SK-N-SH (cell line): ENCODE measurements at regions not wholly inside any gene's neighbourhood (a gene's known extent, or its start where the extent isn't known, plus 50 kb on each side); places are given as distances from the start of the nearest gene placed in this dataset.

Experiments used
- CTCF ChIA-PET: fragments of 300-600, 350-600 bp; formaldehyde crosslinking; extraction: SDS; loops from one replicate; lab custom pipeline; 2021; lab: Yijun Ruan, JAX
- POLR2A ChIA-PET: fragments of 350-600 bp; sonication (Branson Sonifier 250); formaldehyde crosslinking; extraction: SDS; loops from one replicate; lab custom pipeline; 2020; ENCODE audit warnings: antibody characterized with exemption, inconsistent platforms; lab: Yijun Ruan, JAX
- DNase-seq: peaks from one replicate; pipeline ENCODE4 v3.0.0; 2012
- H2AFZ ChIP-seq: fragments of 200-600 bp; sonication (generic); 2 replicates; pipeline ENCODE4 v1.8.1; 2016; ENCODE audit warnings: antibody characterized with exemption, mild to moderate bottlenecking, low read depth
- H3F3A ChIP-seq: fragments of 200-600 bp; sonication (generic); replicated peaks from 2 replicates; pipeline ENCODE3; 2016; ENCODE audit warnings: antibody characterized with exemption, mild to moderate bottlenecking; ENCODE audit not compliant: insufficient read depth
- H3K27ac ChIP-seq, 2 experiments: fragments of 200-500 bp in 1 of 2; fragments of 200-600 bp in 1 of 2; sonication (Bioruptor generic) in 1 of 2; sonication (generic), shearing (Covaris generic) in 1 of 2; 2 replicates each; pipeline versions ENCODE4 v1.5.1 to v1.6.1; 2014 to 2016; ENCODE audit warnings: low read depth in 2 of 2, inconsistent platforms in 1 of 2, low read length in 1 of 2, mild to moderate bottlenecking in 1 of 2, mixed read lengths in 1 of 2
- H3K27me3 ChIP-seq: fragments of 200-600 bp; sonication (generic), shearing (Covaris generic); 2 replicates; pipeline ENCODE4 v1.6.1; 2016; ENCODE audit warnings: mixed run types; ENCODE audit not compliant: insufficient read depth
- H3K36me3 ChIP-seq, 2 experiments: fragments of 200-500 bp in 1 of 2; fragments of 200-600 bp in 1 of 2; sonication (Bioruptor generic) in 1 of 2; sonication (generic) in 1 of 2; replicated peaks in 1 of 2; 2 replicates each; pipeline versions ENCODE3 to v1.5.1; 2014 to 2016; ENCODE audit warnings: low read length in 1 of 2, mild to moderate bottlenecking in 1 of 2; ENCODE audit not compliant: insufficient read depth in 2 of 2, control insufficient read depth in 1 of 2
- H3K4me1 ChIP-seq, 2 experiments: fragments of 200-500 bp in 1 of 2; fragments of 200-600 bp in 1 of 2; sonication (Bioruptor generic) in 1 of 2; sonication (generic), shearing (Covaris generic) in 1 of 2; 2 replicates each; pipeline versions ENCODE4 v1.5.1 to v1.6.1; 2014 to 2016; ENCODE audit warnings: low read depth in 1 of 2, low read length in 1 of 2, mixed run types in 1 of 2; ENCODE audit not compliant: insufficient read depth in 2 of 2, control insufficient read depth in 1 of 2
- H3K4me2 ChIP-seq: fragments of 200-600 bp; sonication (generic), shearing (Covaris generic); 2 replicates; pipeline ENCODE4 v1.6.1; 2017; ENCODE audit warnings: mixed run types
- H3K4me3 ChIP-seq, 2 experiments: fragments of 200-500 bp in 1 of 2; fragments of 200-600 bp in 1 of 2; sonication (Bioruptor generic) in 1 of 2; sonication (generic), shearing (Covaris generic) in 1 of 2; 2 replicates each; pipeline versions ENCODE4 v1.5.1 to v1.8.1; 2014 to 2016; ENCODE audit warnings: low read depth in 2 of 2, inconsistent platforms in 1 of 2, low read length in 1 of 2, mild to moderate bottlenecking in 1 of 2, mixed read lengths in 1 of 2, moderate library complexity in 1 of 2
- H3K79me2 ChIP-seq: fragments of 200-600 bp; sonication (generic); 2 replicates; pipeline ENCODE4 v1.8.1; 2017; ENCODE audit warnings: mild to moderate bottlenecking; ENCODE audit not compliant: insufficient read depth
- H3K9ac ChIP-seq: fragments of 200-600 bp; sonication (generic); 2 replicates; pipeline ENCODE4 v1.6.1; 2017; ENCODE audit warnings: mixed run types
- H3K9me2 ChIP-seq: fragments of 200-600 bp; sonication (generic); 2 replicates; pipeline ENCODE4 v1.6.1; 2017; ENCODE audit warnings: mixed run types
- H3K9me3 ChIP-seq: fragments of 200-600 bp; sonication (generic); 2 replicates; pipeline ENCODE4 v1.6.1; 2017; ENCODE audit warnings: mixed run types, mild to moderate bottlenecking, moderate library complexity
- H4K20me1 ChIP-seq: fragments of 200-600 bp; sonication (generic); 2 replicates; pipeline ENCODE4 v1.6.1; 2017; ENCODE audit warnings: mild to moderate bottlenecking, mixed run types; ENCODE audit not compliant: insufficient read depth
- CHD2 ChIP-seq: fragments of 150-350 bp; IDR thresholded peaks from 2 replicates; pipeline ENCODE4 v1.6.1; 2018; ENCODE audit warnings: low read length; ENCODE audit not compliant: partially characterized antibody
- EP300 ChIP-seq, 2 experiments: IDR thresholded peaks; 2 replicates each; pipeline versions ENCODE4 v1.4.0 to v1.6.1; 2012; ENCODE audit warnings: borderline replicate concordance in 1 of 2, low read depth in 1 of 2, low read length in 1 of 2
- FOSL2 ChIP-seq: IDR thresholded peaks from 2 replicates; pipeline ENCODE4 v1.4.0; 2012; ENCODE audit warnings: low read depth, mild to moderate bottlenecking, moderate library complexity, borderline replicate concordance
- FOXJ3 ChIP-seq: sonication (generic); formaldehyde crosslinking; IDR thresholded peaks from 2 replicates; pipeline ENCODE4 v1.5.1; 2020; ENCODE audit warnings: mild to moderate bottlenecking, missing genetic modification reagents
- GATA2 ChIP-seq: sonication (generic); formaldehyde crosslinking; IDR thresholded peaks from 2 replicates; pipeline ENCODE4 v1.5.0; 2020; ENCODE audit warnings: mild to moderate bottlenecking, missing genetic modification reagents
- IRF3 ChIP-seq: fragments of 150-350 bp; IDR thresholded peaks from 2 replicates; pipeline ENCODE4 v1.6.1; 2016; ENCODE audit warnings: mild to moderate bottlenecking, low read depth, low read length
- MAX ChIP-seq: IDR thresholded peaks from 2 replicates; pipeline ENCODE4 v1.4.0; 2012; ENCODE audit warnings: low read depth
- NRF1 ChIP-seq: IDR thresholded peaks from 2 replicates; pipeline ENCODE4 v1.6.1; 2012; ENCODE audit warnings: low read depth, mild to moderate bottlenecking, low read length
- PBX3 ChIP-seq: IDR thresholded peaks from 2 replicates; pipeline ENCODE4; 2012
- RAD21 ChIP-seq: IDR thresholded peaks from 2 replicates; pipeline ENCODE4 v1.6.1; 2012; ENCODE audit warnings: mild to moderate bottlenecking, low read length
- RCOR1 ChIP-seq: fragments of 150-350 bp; IDR thresholded peaks from 2 replicates; pipeline ENCODE4 v1.6.1; 2017; ENCODE audit warnings: antibody characterized with exemption, low read length
- RXRA ChIP-seq: IDR thresholded peaks from 2 replicates; pipeline ENCODE4 v1.4.0; 2012; ENCODE audit warnings: low read depth, mild to moderate bottlenecking, borderline replicate concordance
- SMC3 ChIP-seq: IDR thresholded peaks from 2 replicates; pipeline ENCODE4 v1.6.1; 2012; ENCODE audit warnings: low read depth, low read length, improper control_type of control experiment
- TEAD4 ChIP-seq: IDR thresholded peaks from 2 replicates; pipeline ENCODE4 v1.4.0; 2012; ENCODE audit warnings: mild to moderate bottlenecking, borderline replicate concordance; ENCODE audit not compliant: insufficient read depth
- YY1 ChIP-seq: IDR thresholded peaks from 2 replicates; pipeline ENCODE4 v1.4.0; 2012; ENCODE audit warnings: low read depth, mild to moderate bottlenecking
- WGBS: methylation state at CpG from one replicate; pipeline ENCODE4 v1.1.6; 2017; ENCODE audit warnings: low lambda C conversion rate; 5-methylcytosine and 5-hydroxymethylcytosine counted together

- Histone ChIP-seq H3K27ac (peak overlapping the region in 1 of 2 experiments; percentile 97; a peak in 3 of 4 replicates), H3K4me2 (no peak overlapping the region), H4K20me1 (no peaks in the 10 kb centered on the region), H3K4me3 (no peak overlapping the region; a peak in 1 of 4 replicates), H3K79me2 (no peaks in the 10 kb centered on the region), H3F3A (no peaks in the 10 kb centered on the region), H3K9me3 (no peaks in the 10 kb centered on the region; the same call in 1 of the 2 replicates), H3K27me3 (no peaks in the 10 kb centered on the region), H3K36me3 (no peaks in the 10 kb centered on the region), H3K9me2 (no peaks in the 10 kb centered on the region), H3K9ac (no peak overlapping the region), H2AFZ (no peak overlapping the region), H3K4me1 (peaks cover 0 to 8% of the 10 kb centered on the region in 2 experiments; a peak in 2 of 4 replicates)
- ChIA-PET CTCF (no interaction called here), POLR2A (interaction anchor here (0.7 kb wide), 1 partner anchor 270 kb away, joined by 3 read pairs; no protein-coding TSS in a partner anchor)
- TF ChIP-seq FOSL2 (no peak), RAD21 (0 out of 2 replicates have a peak, but pooled peaks have one; percentile 3), GATA2 (0 out of 2 replicates have a peak, but pooled peaks have one; percentile 33), EP300 (IDR thresholded peaks at IDR 0.05; ENCODE audit: borderline replicate concordance in 1 of 2, low read depth in 1 of 2, low read length in 1 of 2) (peak in 1 of 2 experiments; percentile 66; a peak in 2 of 4 replicates)
- peak; percentile 11 for DNase-seq
- 23% methylated on average over 3 of the region's 3 CpGs for WGBS
These were observed 377.0 kb downstream of the BTBD3 start for GRCh38 chr20:12294678-12295077.

GRCh38 chr20:12305188-12305950 lies 387.7 kb downstream of the BTBD3 start:
- H3K36me3 ChIP-seq: no peaks in the 10 kb centered on the region
- no peaks in the 10 kb centered on the region for H3K27me3 ChIP-seq
- no peak overlapping the region for H3K27ac ChIP-seq
- DNase-seq: no peak
- no peak for TF ChIP-seq NRF1
- TF ChIP-seq CHD2: no peak
- TF ChIP-seq IRF3: no peak
- no peak for TF ChIP-seq PBX3
- TF ChIP-seq TEAD4: no peak
- TF ChIP-seq SMC3: no peak
- no peak for TF ChIP-seq FOSL2
- TF ChIP-seq MAX: no peak
- TF ChIP-seq FOXJ3 (CRISPR knock-in tag): no peak
- TF ChIP-seq RCOR1: no peak
- TF ChIP-seq RXRA: no peak
- TF ChIP-seq EP300 (IDR thresholded peaks at IDR 0.05; ENCODE audit: borderline replicate concordance in 1 of 2, low read depth in 1 of 2, low read length in 1 of 2): no peak
- no peak for TF ChIP-seq YY1
- TF ChIP-seq, all 33 proteins: peak for 0
- Histone ChIP-seq H3K9me2 (no peaks in the 10 kb centered on the region), H3K9ac (no peak overlapping the region), H3K4me1 (no peaks in the 10 kb centered on the region), H3K4me3 (no peak overlapping the region), H3K4me2 (no peak overlapping the region), H4K20me1 (no peaks in the 10 kb centered on the region), H2AFZ (no peak overlapping the region), H3K79me2 (no peaks in the 10 kb centered on the region), H3F3A (no peaks in the 10 kb centered on the region), H3K9me3 (no peaks in the 10 kb centered on the region)
- ChIA-PET POLR2A (no interaction called here), CTCF (no interaction called here)
- WGBS: 23% methylated on average over 9 of the region's 9 CpGs
